ENCODE measurements at regions not wholly inside any gene's neighbourhood (a gene's known extent, or its start where the extent isn't known, plus 50 kb on each side); places are given as distances from the start of the nearest gene placed in this dataset.

GRCh38 chr7:17660116-17660515 is 280.2 kb downstream of the SNX13 start:
- no peak for TF ChIP-seq CTCF (IDR thresholded peaks at IDR 0.05; ENCODE audit: insufficient read depth, low read depth, low read length)
- CTCF ChIA-PET = interaction anchor here (1.1 to 1.2 kb wide), 2 partner anchors 21 to 22 kb away, joined by 3 to 4 read pairs; no protein-coding TSS in a partner anchor
- H3K36me3 ChIP-seq (ENCODE audit: control insufficient read depth, insufficient read depth, low read length) = no peaks in the 10 kb centered on the region
- POLR2A ChIA-PET = no interaction called here
- H3K4me3 ChIP-seq (ENCODE audit: low read depth, low read length) = no peak overlapping the region
- no peaks in the 10 kb centered on the region for H3K27me3 ChIP-seq (ENCODE audit: control insufficient read depth, insufficient read depth, low read length)
- DNase-seq (ENCODE audit: low read depth) = peak; percentile 66

DNA sequence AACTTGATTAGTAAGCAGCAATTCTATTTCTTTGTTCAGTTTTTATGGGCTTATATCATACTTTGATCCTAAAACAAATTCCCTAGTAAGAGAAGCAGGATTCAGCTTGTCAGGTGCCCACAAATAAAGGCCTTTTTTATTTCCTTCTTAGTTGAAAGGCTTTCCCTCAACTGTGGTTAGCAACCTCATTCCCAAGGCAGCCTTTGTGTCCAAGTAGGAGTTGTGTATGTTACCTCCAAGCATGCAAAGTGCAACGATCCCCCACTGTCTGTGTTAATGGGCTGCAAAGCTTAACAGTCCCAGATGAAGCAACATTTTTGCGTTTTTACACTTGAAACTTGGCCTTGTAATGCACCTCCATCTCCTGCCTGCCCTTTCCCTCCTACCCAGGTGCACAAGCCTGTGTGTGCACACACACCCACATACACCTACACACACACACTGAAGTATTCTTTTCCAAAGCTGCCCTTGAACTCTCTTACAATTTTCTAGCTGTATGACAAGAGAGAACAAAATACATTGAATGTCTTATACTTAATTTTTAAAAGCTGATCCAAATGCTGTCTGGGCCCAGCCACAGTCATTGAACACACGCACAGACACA is 278.2 kb downstream of the SNX13 start:
- H3K27me3 ChIP-seq (ENCODE audit: control insufficient read depth, insufficient read depth, low read length) = no peaks in the 10 kb centered on the region
- CTCF ChIA-PET = interaction anchor here (0.6 to 1.6 kb wide), 5 partner anchors 11 to 236 kb away, joined by 3 to 6 read pairs (median 3); no protein-coding TSS in a partner anchor
- no peak for DNase-seq (ENCODE audit: low read depth)
- POLR2A ChIA-PET = interaction anchor here (0.5 to 1.5 kb wide), 3 partner anchors 12 to 995 kb away, joined by 4 to 6 read pairs (median 5); no protein-coding TSS in a partner anchor
- no peak for TF ChIP-seq CTCF (IDR thresholded peaks at IDR 0.05; ENCODE audit: insufficient read depth, low read depth, low read length)
- H3K4me3 ChIP-seq (ENCODE audit: low read depth, low read length) = no peak overlapping the region
- H3K36me3 ChIP-seq (ENCODE audit: control insufficient read depth, insufficient read depth, low read length) = no peaks in the 10 kb centered on the region

DNA sequence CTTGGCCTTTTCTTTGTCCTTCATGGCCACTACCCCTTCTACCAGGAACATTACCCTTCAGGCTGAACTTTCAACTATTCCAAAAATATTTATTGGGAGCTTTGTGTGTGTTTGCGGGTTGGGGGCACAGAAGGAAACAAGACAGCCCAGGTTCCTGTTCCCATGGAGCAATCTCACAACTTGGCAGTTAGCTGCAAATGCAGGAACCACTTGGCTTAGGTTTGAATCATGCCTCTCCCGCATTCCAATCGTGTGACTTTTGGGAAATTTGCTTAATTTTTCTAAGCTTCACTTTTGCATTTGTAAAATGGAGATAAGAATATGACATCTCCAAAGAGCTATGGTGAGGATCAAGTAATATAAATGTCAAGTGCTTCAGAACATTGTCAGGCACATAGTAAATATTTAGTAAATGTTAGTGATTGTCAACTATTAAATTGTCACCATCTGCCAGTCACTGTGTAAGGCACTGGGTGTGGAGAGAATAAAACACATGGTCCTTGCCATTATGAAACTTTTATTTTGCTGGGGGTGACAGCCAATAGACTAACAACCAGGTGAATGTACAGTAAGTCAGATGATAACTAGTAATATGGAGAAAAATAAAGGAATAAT is 277.1 kb downstream of the SNX13 start:
- ChIA-PET POLR2A (interaction anchor here (1.1 kb wide), 1 partner anchor 11 kb away, joined by 4 read pairs; no protein-coding TSS in a partner anchor), CTCF (interaction anchor here (0.8 to 1.6 kb wide), 6 partner anchors 10 to 21 kb away, joined by 3 to 6 read pairs (median 4); no protein-coding TSS in a partner anchor)
- peak; percentile 75 for DNase-seq (ENCODE audit: low read depth)
- Histone ChIP-seq H3K27me3 (ENCODE audit: control insufficient read depth, insufficient read depth, low read length) (no peaks in the 10 kb centered on the region), H3K4me3 (ENCODE audit: low read depth, low read length) (no peak overlapping the region), H3K36me3 (ENCODE audit: control insufficient read depth, insufficient read depth, low read length) (no peaks in the 10 kb centered on the region)
- TF ChIP-seq CTCF (IDR thresholded peaks at IDR 0.05; ENCODE audit: insufficient read depth, low read depth, low read length) = no peak

- Histone ChIP-seq H3K36me3 (ENCODE audit: control insufficient read depth, insufficient read depth, low read length) (no peaks in the 10 kb centered on the region), H3K4me3 (ENCODE audit: low read depth, low read length) (no peak overlapping the region), H3K27me3 (ENCODE audit: control insufficient read depth, insufficient read depth, low read length) (no peaks in the 10 kb centered on the region)
- ChIA-PET CTCF (interaction anchor here (0.6 kb wide), 1 partner anchor 656 kb away, joined by 3 read pairs; no protein-coding TSS in a partner anchor), POLR2A (no interaction called here)
- no peak for DNase-seq (ENCODE audit: low read depth)
- TF ChIP-seq CTCF (IDR thresholded peaks at IDR 0.05; ENCODE audit: insufficient read depth, low read depth, low read length) = no peak
Observed at GRCh38 chr7:17665029-17665428, 275.3 kb downstream of the SNX13 start.

DNA sequence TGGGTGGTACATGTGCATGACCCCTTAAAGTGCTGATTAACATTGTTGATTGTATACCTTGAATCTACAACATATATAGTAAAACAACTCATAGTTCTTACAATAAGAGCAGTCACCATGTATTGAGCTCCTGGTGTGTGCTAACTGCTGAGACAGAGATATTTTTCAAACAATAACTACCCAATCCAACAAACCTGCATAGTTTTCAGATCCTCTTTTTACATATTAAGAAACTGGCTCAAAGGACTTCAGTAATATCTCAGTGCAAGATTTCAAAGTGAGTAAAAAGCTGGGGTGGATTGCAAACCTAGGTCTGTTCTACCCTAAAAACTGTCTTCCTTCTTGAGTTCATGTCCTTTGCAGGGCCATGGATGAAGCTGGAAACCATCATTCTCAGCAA is 272.2 kb downstream of the SNX13 start:
- DNase-seq (ENCODE audit: low read depth) = no peak
- no peak overlapping the region for H3K4me3 ChIP-seq (ENCODE audit: low read depth, low read length)
- TF ChIP-seq CTCF (IDR thresholded peaks at IDR 0.05; ENCODE audit: insufficient read depth, low read depth, low read length) = no peak
- CTCF ChIA-PET = no interaction called here
- POLR2A ChIA-PET = no interaction called here
- no peaks in the 10 kb centered on the region for H3K27me3 ChIP-seq (ENCODE audit: control insufficient read depth, insufficient read depth, low read length)
- H3K36me3 ChIP-seq (ENCODE audit: control insufficient read depth, insufficient read depth, low read length) = no peaks in the 10 kb centered on the region

All from BJ (cell line).